ENCODE measurements at regions not wholly inside any gene's neighbourhood (a gene's known extent, or its start where the extent isn't known, plus 50 kb on each side); places are given as distances from the start of the nearest gene placed in this dataset.

DNA sequence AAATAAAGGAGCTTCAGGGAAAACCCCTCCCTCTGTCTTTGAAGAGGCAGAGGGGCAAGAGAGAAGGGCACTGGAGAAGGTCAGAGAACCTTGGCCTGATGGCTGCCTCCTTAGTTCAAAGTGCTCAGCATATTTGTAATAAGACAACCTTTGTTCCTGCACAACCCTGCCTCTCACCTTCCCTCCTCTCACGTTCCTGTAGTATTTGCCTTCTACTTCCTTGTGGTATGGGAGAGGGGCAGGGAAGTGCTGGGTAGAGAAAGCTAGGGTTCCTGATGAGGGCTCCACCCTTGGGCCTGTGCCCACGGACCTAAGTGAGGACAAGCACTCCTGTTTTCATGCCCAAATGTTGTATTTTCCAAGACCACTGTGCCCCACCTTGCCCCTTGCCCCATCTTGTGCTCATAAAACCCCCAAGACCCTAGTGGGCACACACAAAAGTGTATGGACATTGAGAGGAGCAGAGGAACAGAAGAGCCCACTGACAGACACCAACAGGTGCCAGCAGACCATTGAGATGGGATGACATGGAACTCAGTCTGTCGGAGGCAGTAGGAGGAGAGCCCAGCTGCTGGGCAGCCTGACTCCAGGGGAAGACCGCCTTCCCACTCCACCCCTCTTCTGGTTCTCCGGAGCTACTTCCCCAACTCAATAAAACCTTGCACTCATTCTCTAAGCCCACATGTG is 261.5 kb upstream of the CCDC196 start:
- TF ChIP-seq EZH2 (IDR thresholded peaks at IDR 0.05; ENCODE audit: borderline replicate concordance, low read depth, low read length, poor library complexity, severe bottlenecking): no peak
- TF ChIP-seq, protein P1, sequence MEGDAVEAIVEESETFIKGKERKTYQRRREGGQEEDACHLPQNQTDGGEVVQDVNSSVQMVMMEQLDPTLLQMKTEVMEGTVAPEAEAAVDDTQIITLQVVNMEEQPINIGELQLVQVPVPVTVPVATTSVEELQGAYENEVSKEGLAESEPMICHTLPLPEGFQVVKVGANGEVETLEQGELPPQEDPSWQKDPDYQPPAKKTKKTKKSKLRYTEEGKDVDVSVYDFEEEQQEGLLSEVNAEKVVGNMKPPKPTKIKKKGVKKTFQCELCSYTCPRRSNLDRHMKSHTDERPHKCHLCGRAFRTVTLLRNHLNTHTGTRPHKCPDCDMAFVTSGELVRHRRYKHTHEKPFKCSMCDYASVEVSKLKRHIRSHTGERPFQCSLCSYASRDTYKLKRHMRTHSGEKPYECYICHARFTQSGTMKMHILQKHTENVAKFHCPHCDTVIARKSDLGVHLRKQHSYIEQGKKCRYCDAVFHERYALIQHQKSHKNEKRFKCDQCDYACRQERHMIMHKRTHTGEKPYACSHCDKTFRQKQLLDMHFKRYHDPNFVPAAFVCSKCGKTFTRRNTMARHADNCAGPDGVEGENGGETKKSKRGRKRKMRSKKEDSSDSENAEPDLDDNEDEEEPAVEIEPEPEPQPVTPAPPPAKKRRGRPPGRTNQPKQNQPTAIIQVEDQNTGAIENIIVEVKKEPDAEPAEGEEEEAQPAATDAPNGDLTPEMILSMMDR (conservative IDR thresholded peaks at IDR 0.05; ENCODE audit: low read depth, low read length): no peak
- ChIA-PET POLR2A (ENCODE audit: low non-redundant PET) (no interaction called here), CTCF (no interaction called here)
- no peak for DNase-seq (ENCODE audit: low spot score)
- Histone ChIP-seq H3K9me3 (ENCODE audit: low read depth, low read length, poor library complexity, severe bottlenecking) (no peaks in the 10 kb centered on the region), H3K27me3 (replicated peaks; ENCODE audit: insufficient read depth, low read depth, low read length, poor library complexity) (no peaks in the 10 kb centered on the region), H3K36me3 (ENCODE audit: insufficient read depth, low read length, poor library complexity, severe bottlenecking) (no peaks in the 10 kb centered on the region), H3K4me3 (ENCODE audit: low read depth, low read length, poor library complexity, severe bottlenecking) (no peak overlapping the region), H3K4me1 (ENCODE audit: insufficient read depth, low read length, poor library complexity, severe bottlenecking) (no peaks in the 10 kb centered on the region), H3K27ac (ENCODE audit: low read depth, low read length, poor library complexity, severe bottlenecking) (no peak overlapping the region)
- intact Hi-C loops (cut with micrococcal nuclease; ENCODE audit: unreplicated experiment): no loop called here
- BruUV-seq (replicated peaks): no TSS peak

DNA sequence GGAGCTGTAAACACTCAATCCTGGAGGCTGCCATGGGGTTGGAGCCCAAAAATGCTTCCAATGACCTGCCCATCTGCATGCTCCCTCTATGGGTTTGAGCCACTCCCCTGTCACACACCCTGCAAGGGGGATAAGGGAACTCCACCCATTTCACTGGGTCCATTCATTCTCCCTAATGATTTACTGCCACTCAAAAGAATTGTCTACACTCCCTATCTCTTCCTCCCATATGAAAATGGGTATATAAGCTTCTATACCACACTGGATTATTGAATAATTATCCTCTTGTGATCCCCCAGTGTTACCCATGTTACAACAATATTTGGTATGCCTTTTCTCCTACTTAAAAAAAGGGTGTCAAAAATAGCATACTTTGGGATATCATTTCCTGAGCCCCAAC is 260.8 kb upstream of the CCDC196 start:
- H3K4me1 ChIP-seq (ENCODE audit: insufficient read depth, low read length, poor library complexity, severe bottlenecking): no peaks in the 10 kb centered on the region
- no TSS peak for BruUV-seq (replicated peaks)
- CTCF ChIA-PET: no interaction called here
- no peak for DNase-seq (ENCODE audit: low spot score)
- H3K4me3 ChIP-seq (ENCODE audit: low read depth, low read length, poor library complexity, severe bottlenecking): no peak overlapping the region
- H3K27me3 ChIP-seq (replicated peaks; ENCODE audit: insufficient read depth, low read depth, low read length, poor library complexity): no peaks in the 10 kb centered on the region
- H3K27ac ChIP-seq (ENCODE audit: low read depth, low read length, poor library complexity, severe bottlenecking): no peak overlapping the region
- H3K9me3 ChIP-seq (ENCODE audit: low read depth, low read length, poor library complexity, severe bottlenecking): no peaks in the 10 kb centered on the region
- intact Hi-C loops (cut with micrococcal nuclease; ENCODE audit: unreplicated experiment): no loop called here
- POLR2A ChIA-PET (ENCODE audit: low non-redundant PET): no interaction called here
- H3K36me3 ChIP-seq (ENCODE audit: insufficient read depth, low read length, poor library complexity, severe bottlenecking): no peaks in the 10 kb centered on the region
- no peak for TF ChIP-seq EZH2 (IDR thresholded peaks at IDR 0.05; ENCODE audit: borderline replicate concordance, low read depth, low read length, poor library complexity, severe bottlenecking)
- TF ChIP-seq, protein P1 (conservative IDR thresholded peaks at IDR 0.05; ENCODE audit: low read depth, low read length): no peak

- Histone ChIP-seq H3K4me3 (ENCODE audit: low read depth, low read length, poor library complexity, severe bottlenecking) (no peak overlapping the region), H3K36me3 (ENCODE audit: insufficient read depth, low read length, poor library complexity, severe bottlenecking) (no peaks in the 10 kb centered on the region), H3K27ac (ENCODE audit: low read depth, low read length, poor library complexity, severe bottlenecking) (no peak overlapping the region), H3K9me3 (ENCODE audit: low read depth, low read length, poor library complexity, severe bottlenecking) (no peaks in the 10 kb centered on the region), H3K4me1 (ENCODE audit: insufficient read depth, low read length, poor library complexity, severe bottlenecking) (no peaks in the 10 kb centered on the region), H3K27me3 (replicated peaks; ENCODE audit: insufficient read depth, low read depth, low read length, poor library complexity) (no peaks in the 10 kb centered on the region)
- ChIA-PET POLR2A (ENCODE audit: low non-redundant PET) (no interaction called here), CTCF (no interaction called here)
- TF ChIP-seq, protein P1 (conservative IDR thresholded peaks at IDR 0.05; ENCODE audit: low read depth, low read length): no peak
- no peak for TF ChIP-seq EZH2 (IDR thresholded peaks at IDR 0.05; ENCODE audit: borderline replicate concordance, low read depth, low read length, poor library complexity, severe bottlenecking)
- no peak for DNase-seq (ENCODE audit: low spot score)
- intact Hi-C loops (cut with micrococcal nuclease; ENCODE audit: unreplicated experiment): no loop called here
- no TSS peak for BruUV-seq (replicated peaks)
Measured at GRCh38 chr14:66228267-66228970, 257.8 kb upstream of the CCDC196 start.
